Panc1 (cell line): ENCODE measurements at regions not wholly inside any gene's neighbourhood (a gene's known extent, or its start where the extent isn't known, plus 50 kb on each side); places are given as distances from the start of the nearest gene placed in this dataset.

Experiments
- ATAC-seq: fragments of 200-7000 bp; cut with Tn5 transposase; 2 replicates; pipeline ENCODE4 v1.9.1; 2020; ENCODE audit warnings: mild to moderate bottlenecking, moderate library complexity
- BruUV-seq: library from RNA; stranded (reverse); fragments of 400-500 nt; replicated peaks from 2 replicates; lab custom pipeline; 2021; lab: Mats Ljungman, UMichigan
- CTCF ChIA-PET: fragments of 300-600 bp; sonication (Branson Sonifier 250); formaldehyde crosslinking; loops from one replicate; lab custom pipeline; 2022; ENCODE audit warnings: antibody characterized with exemption; lab: Charles Lee
- POLR2A ChIA-PET: fragments of 300-600 bp; sonication (Branson Sonifier 250); formaldehyde crosslinking; loops from one replicate; lab custom pipeline; 2022; ENCODE audit warnings: antibody characterized with exemption; lab: Charles Lee
- DNase-seq: peaks from one replicate; pipeline ENCODE4 v3.0.0-alpha.2; 2010; ENCODE audit warnings: low read depth, low spot score
- H3K27ac ChIP-seq: 2 replicates; pipeline ENCODE4 v1.5.1; 2011; ENCODE audit warnings: mild to moderate bottlenecking, low read length, inconsistent platforms
- H3K27me3 ChIP-seq: fragments of 200-500 bp; sonication (Bioruptor generic); 2 replicates; pipeline ENCODE4 v1.6.0; 2014; ENCODE audit warnings: low read length, inconsistent platforms; ENCODE audit not compliant: control insufficient read depth, insufficient read depth
- H3K36me3 ChIP-seq: fragments of 200-500 bp; sonication (Bioruptor generic); 2 replicates; pipeline ENCODE4 v1.5.1; 2014; ENCODE audit warnings: inconsistent platforms, mild to moderate bottlenecking, low read length, moderate library complexity; ENCODE audit not compliant: control insufficient read depth, insufficient read depth
- H3K4me1 ChIP-seq: 2 replicates; pipeline ENCODE4 v1.5.1; 2011; ENCODE audit warnings: inconsistent platforms, mild to moderate bottlenecking, low read length, moderate library complexity; ENCODE audit not compliant: control insufficient read depth, insufficient read depth
- H3K4me3 ChIP-seq, 2 experiments: 2 replicates each; pipeline ENCODE4 v1.5.1; 2011 to 2012; ENCODE audit warnings: low read depth in 2 of 2, low read length in 2 of 2, mild to moderate bottlenecking in 2 of 2, inconsistent platforms in 1 of 2, moderate library complexity in 1 of 2
- H3K9me3 ChIP-seq: fragments of 200-500 bp; sonication (Bioruptor generic); 2 replicates; pipeline ENCODE4 v1.5.1; 2014; ENCODE audit warnings: low read depth, mild to moderate bottlenecking, inconsistent platforms, low read length, moderate library complexity; ENCODE audit not compliant: control insufficient read depth, insufficient read depth
- CTCF ChIP-seq: fragments of 450-650 bp; IDR thresholded peaks from 2 replicates; pipeline ENCODE4 v1.5.1; 2017; ENCODE audit warnings: mild to moderate bottlenecking
- POLR2AphosphoS5 ChIP-seq: IDR thresholded peaks from 2 replicates; pipeline ENCODE4 v1.6.1; 2012; ENCODE audit warnings: mild to moderate bottlenecking, low read depth, low read length, moderate library complexity
- REST ChIP-seq, 2 experiments: IDR thresholded peaks; 2 replicates each; pipeline ENCODE4 v1.6.1; 2011 to 2012; ENCODE audit warnings: low read depth in 2 of 2, control low read depth in 1 of 2, low read length in 1 of 2, mild to moderate bottlenecking in 1 of 2, moderate library complexity in 1 of 2; ENCODE audit not compliant: insufficient read depth in 1 of 2
- SIN3A ChIP-seq: IDR thresholded peaks from 2 replicates; pipeline ENCODE4 v1.6.1; 2012; ENCODE audit warnings: low read depth, mild to moderate bottlenecking, low read length, moderate library complexity, borderline replicate concordance; ENCODE audit not compliant: insufficient read depth
- TCF7L2 ChIP-seq: IDR thresholded peaks from 2 replicates; pipeline ENCODE4 v1.6.1; 2011; ENCODE audit warnings: mild to moderate bottlenecking, low read depth, low read length, inconsistent platforms
- in situ Hi-C: cut with HindIII; loops from 2 replicates; pipeline ENCODE4 v1.10.0; 2016; ENCODE audit warnings: low sequenced_read_pairs, low pct_unique_long_range_greater_than_20kb
- intact Hi-C: fragments of 100-400 bp; cut with micrococcal nuclease; formaldehyde crosslinking; loops from one replicate; pipeline ENCODE4 v1.10.0; 2022; ENCODE audit not compliant: unreplicated experiment

- ChIA-PET CTCF (no interaction called here), POLR2A (no interaction called here)
- no peak for TF ChIP-seq CTCF
- no peak for TF ChIP-seq TCF7L2
- TF ChIP-seq POLR2AphosphoS5: no peak
- no peak for TF ChIP-seq SIN3A
- TF ChIP-seq REST (IDR thresholded peaks at IDR 0.05; ENCODE audit: insufficient read depth in 1 of 2, low read depth in 2 of 2, low read length in 1 of 2): no peak
- Histone ChIP-seq H3K4me1 (no peaks in the 10 kb centered on the region), H3K36me3 (no peaks in the 10 kb centered on the region), H3K27me3 (peaks cover 15% of the 10 kb centered on the region), H3K9me3 (no peaks in the 10 kb centered on the region), H3K4me3 (no peak overlapping the region), H3K27ac (no peak overlapping the region)
- in situ Hi-C loops: no loop called here
- no TSS peak for BruUV-seq
- DNase-seq: no peak
- intact Hi-C loops: no loop called here
- no peak for ATAC-seq
These were observed 137.4 kb downstream of the INSIG2 start for GRCh38 chr2:118225666-118226065.

GRCh38 chr2:118224895-118225311, 136.6 kb downstream of the INSIG2 start:
- Histone ChIP-seq H3K27ac (no peak overlapping the region), H3K4me3 (no peak overlapping the region), H3K36me3 (no peaks in the 10 kb centered on the region), H3K27me3 (peaks cover 19% of the 10 kb centered on the region), H3K4me1 (no peaks in the 10 kb centered on the region), H3K9me3 (no peaks in the 10 kb centered on the region)
- intact Hi-C loops: no loop called here
- no TSS peak for BruUV-seq
- POLR2A ChIA-PET: no interaction called here
- CTCF ChIA-PET: no interaction called here
- in situ Hi-C loops: no loop called here
- TF ChIP-seq TCF7L2 (no peak), CTCF (no peak), REST (IDR thresholded peaks at IDR 0.05; ENCODE audit: insufficient read depth in 1 of 2, low read depth in 2 of 2, low read length in 1 of 2) (no peak), SIN3A (no peak), POLR2AphosphoS5 (no peak)
- DNase-seq (no peak), ATAC-seq (no peak)
